ENCODE measurements at regions not wholly inside any gene's neighbourhood (a gene's known extent, or its start where the extent isn't known, plus 50 kb on each side); places are given as distances from the start of the nearest gene placed in this dataset.
"Not testable (repeated sequence)": the region's sequence is repeated elsewhere in the genome, so short reads cannot be mapped to it uniquely, and the experiment has no call there.

DNA sequence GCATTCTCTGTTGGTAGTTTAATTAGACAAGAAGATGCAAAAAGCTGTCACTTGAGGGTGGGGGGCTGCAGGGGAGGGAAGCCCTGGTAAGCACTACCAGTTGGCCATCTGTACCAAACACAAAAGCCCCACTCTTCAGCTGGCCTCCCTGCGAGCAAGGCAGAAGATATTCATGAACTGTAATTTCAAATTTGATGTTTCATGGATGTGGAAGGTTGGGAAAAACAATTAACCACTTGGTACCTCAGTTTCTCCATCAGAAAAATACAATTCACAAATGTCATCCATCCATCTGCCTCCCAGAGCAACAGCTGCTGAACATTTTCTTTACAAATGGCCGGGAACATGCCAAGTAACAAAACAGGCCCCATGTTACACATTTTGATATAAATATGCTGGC lies 265.3 kb downstream of the HNRNPD start:
- H3K9me3 ChIP-seq (replicated peaks): no peaks in the 10 kb centered on the region
- no peak overlapping the region for H3K27ac ChIP-seq
- no peak overlapping the region for H3K4me3 ChIP-seq
- no peaks in the 10 kb centered on the region for H3K4me1 ChIP-seq
- H3K27me3 ChIP-seq: no peaks in the 10 kb centered on the region
- H3K36me3 ChIP-seq: no peaks in the 10 kb centered on the region
- no peak for DNase-seq

DNA sequence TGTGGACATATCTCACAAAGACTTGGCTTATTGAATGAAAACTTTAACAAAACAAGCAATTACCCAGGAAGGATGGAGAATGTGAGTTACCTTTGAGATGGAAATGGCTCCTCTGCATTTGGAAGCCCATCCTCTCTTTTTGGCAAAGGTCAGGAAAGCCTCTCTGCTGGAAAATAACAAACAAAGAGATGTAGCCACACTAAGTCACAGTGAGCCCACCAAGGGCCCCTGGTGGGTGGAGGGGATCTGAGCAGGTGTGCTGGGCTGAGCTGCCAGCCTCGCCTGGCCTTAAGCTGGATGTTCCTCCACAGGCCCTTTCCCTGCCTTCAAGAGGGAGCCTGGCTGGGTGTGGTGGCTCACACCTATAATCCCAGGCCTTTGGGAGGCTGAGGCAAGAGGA lies 269.2 kb downstream of the HNRNPD start:
- Histone ChIP-seq H3K4me1 (no peaks in the 10 kb centered on the region), H3K36me3 (no peaks in the 10 kb centered on the region), H3K4me3 (no peak overlapping the region), H3K27me3 (no peaks in the 10 kb centered on the region), H3K27ac (no peak overlapping the region), H3K9me3 (replicated peaks) (no peaks in the 10 kb centered on the region)
- no peak for DNase-seq

DNA sequence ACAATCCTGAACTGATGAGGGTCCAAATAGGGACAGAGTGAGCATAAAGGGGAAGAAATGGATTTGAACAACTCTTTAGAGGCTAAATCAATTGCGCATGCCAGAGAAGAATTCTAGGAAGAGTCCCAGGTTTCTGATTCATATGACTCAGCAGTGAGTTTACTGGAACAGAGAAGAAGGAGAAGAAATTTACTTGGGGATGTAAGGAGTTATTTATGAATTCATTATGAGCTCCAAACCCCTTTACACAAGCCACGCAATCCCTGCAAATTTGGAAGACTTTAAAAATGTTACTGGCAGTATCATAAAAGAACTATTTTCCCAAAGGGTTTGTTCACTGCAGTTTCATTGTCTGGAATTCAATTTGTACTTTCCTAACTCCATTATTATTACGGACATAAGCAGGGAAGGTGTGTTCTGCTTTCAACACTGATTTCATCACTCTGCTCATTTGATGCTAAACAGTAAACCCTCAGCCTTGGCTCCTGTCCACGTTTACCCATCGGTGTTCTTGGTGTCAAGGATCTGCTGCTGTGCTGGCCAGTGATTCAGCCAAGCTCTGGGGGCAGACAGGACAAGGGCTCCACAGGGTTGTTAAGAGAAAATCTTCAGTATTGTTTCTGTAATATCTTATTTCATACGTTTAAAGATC lies 273.7 kb downstream of the HNRNPD start:
- H3K4me3 ChIP-seq: no peak overlapping the region
- H3K9me3 ChIP-seq (replicated peaks): no peaks in the 10 kb centered on the region
- H3K36me3 ChIP-seq: no peaks in the 10 kb centered on the region
- H3K27me3 ChIP-seq: no peaks in the 10 kb centered on the region
- H3K27ac ChIP-seq: no peak overlapping the region
- no peak for DNase-seq
- no peaks in the 10 kb centered on the region for H3K4me1 ChIP-seq

DNA sequence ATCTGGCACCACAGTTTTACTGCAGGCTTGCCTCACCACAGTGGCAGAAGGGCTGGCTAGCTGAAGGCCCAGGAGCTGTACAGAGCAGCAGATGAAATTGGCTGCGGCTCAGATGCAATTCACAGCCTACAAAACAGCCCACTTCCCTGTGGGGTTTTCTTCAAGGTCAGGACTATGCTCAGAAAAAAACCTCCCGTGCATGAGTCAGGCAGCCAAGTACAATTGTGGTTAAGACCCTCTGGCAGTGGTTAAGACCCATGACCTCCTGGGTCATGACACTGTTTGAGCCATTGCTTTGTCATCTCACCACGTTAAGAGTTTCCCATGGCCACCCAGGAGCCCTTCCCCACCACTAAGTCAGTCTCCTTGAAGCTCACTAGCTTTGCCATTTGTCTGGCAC lies 276.3 kb downstream of the HNRNPD start:
- Histone ChIP-seq H3K27me3 (0 out of 2 replicates have a peak, but pooled peaks cover 2% of the 10 kb centered on the region), H3K4me3 (no peak overlapping the region), H3K4me1 (no peaks in the 10 kb centered on the region), H3K27ac (no peak overlapping the region), H3K9me3 (replicated peaks) (no peaks in the 10 kb centered on the region), H3K36me3 (no peaks in the 10 kb centered on the region)
- DNase-seq: peak; percentile 12 to 27

DNA sequence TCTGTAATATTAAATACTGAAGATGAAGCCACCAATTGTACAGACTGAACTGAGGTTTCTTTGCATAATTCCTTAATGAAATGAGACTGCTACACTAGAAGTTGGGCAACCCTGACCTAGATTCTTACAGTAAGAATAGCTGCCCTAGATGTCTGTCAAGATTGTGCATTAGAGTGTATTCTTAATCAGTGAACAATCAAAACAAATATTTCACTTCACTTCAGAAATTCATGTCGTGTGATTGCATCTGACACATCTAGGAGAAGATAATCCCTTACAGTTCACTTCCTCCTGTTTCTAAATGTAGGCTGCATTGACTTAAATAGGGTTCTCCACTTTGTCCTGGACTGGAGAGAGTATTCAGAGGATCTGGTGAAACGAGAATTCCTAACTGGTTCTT lies 283.1 kb downstream of the HNRNPD start:
- Histone ChIP-seq H3K9me3 (replicated peaks) (no peaks in the 10 kb centered on the region), H3K4me1 (no peaks in the 10 kb centered on the region), H3K27ac (no peak overlapping the region), H3K36me3 (no peaks in the 10 kb centered on the region), H3K27me3 (peaks cover 2% of the 10 kb centered on the region; the same call in 1 of the 2 replicates), H3K4me3 (no peak overlapping the region)
- DNase-seq: no peak

DNA sequence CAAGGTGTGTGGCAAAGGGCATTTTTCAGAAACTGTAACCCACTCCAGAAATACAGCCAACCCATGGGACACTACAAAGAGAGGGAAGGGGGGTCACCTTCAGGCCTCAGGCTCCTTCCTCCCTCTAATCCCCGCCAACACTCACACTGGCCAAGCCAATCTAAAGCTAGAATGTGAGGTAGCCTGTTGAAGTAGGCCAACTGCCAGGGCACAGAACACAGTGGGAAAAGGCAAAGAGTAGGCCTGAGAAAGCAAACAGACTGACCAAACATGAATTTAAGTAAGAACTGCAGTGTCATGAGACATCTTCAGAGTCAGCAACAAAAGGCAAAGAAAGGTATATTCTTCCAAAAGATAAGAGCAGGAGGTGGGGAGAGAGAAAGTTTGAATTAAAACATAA lies 289.0 kb downstream of the HNRNPD start:
- DNase-seq: no peak
- Histone ChIP-seq H3K4me1 (no peaks in the 10 kb centered on the region), H3K36me3 (no peaks in the 10 kb centered on the region), H3K27me3 (peaks cover 7% of the 10 kb centered on the region), H3K9me3 (replicated peaks) (no peaks in the 10 kb centered on the region), H3K4me3 (no peak overlapping the region), H3K27ac (no peak overlapping the region)

DNA sequence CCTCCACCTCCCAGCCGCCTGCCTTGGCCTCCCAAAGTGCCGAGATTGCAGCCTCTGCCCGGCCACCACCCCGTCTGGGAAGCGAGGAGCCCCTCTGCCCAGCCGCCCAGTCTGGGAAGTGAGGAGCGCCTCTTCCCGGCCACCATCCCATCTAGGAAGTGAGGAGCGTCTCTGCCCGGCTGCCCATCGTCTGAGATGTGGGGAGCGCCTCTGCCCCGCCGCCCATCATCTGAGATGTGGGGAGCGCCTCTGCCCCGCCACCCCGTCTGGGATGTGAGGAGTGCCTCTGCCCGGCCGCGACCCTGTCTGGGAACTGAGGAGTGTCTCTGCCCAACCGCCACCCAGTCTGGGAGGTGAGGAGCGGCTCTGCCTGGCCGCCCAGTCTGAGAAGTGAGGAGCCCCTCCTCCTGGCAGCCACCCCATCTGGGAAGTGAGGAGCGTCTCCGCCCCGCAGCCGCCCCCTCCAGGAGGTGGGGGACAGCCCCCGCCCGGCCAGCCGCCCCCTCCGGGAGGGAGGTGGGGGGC lies 296.3 kb downstream of the HNRNPD start:
- not testable (repeated sequence) for DNase-seq; H3K27me3 ChIP-seq; H3K4me1 ChIP-seq; H3K9me3 ChIP-seq (replicated peaks); H3K4me3 ChIP-seq; H3K27ac ChIP-seq; H3K36me3 ChIP-seq

DNA sequence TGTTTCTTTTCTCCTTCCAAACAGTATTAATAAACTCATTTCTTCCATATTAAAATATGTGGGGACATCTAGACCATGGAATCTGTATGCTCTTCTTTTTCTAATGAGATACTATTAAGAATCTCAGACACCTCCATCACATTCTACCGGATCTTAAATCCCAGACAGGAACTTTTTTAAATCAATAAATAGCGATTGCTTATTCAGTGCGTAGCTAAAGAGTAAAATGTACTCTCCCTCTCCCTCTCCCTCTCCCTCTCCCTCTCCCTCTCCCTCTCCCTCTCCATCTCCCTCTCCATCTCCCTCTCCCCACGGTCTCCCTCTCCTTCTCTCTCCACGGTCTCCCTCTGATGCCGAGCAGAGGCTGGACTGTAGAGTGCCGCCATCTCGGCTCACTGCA lies 297.0 kb downstream of the HNRNPD start:
- Histone ChIP-seq H3K9me3 (replicated peaks) (no peaks in the 10 kb centered on the region), H3K4me3 (no peak overlapping the region), H3K4me1 (no peaks in the 10 kb centered on the region), H3K27ac (no peak overlapping the region), H3K36me3 (no peaks in the 10 kb centered on the region), H3K27me3 (peaks cover 7% of the 10 kb centered on the region; the same call in 1 of the 2 replicates)
- no peak for DNase-seq

DNA sequence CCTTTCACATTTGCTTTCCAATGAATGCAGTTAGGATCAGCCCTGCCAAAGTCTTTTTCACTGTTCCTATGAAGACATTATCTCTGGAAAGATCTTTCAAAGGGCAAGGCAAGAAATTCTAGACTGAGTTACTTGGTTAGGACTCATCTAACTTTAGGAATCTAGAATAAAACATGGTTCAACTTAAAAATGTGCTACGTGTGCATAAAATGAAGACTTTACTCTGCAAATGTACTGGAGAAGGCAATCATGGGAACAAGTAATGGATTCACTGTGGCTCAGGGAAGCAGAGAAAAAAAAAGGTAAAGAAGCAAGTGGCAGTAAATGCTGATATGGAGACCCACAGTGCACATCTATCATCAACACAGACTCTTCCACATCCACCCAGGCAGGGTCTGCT lies 297.4 kb downstream of the HNRNPD start:
- H3K27me3 ChIP-seq: peaks cover 3% of the 10 kb centered on the region; the same call in 1 of the 2 replicates
- H3K27ac ChIP-seq: no peak overlapping the region
- no peaks in the 10 kb centered on the region for H3K9me3 ChIP-seq (replicated peaks)
- H3K36me3 ChIP-seq: no peaks in the 10 kb centered on the region
- no peaks in the 10 kb centered on the region for H3K4me1 ChIP-seq
- no peak overlapping the region for H3K4me3 ChIP-seq
- no peak for DNase-seq

DNA sequence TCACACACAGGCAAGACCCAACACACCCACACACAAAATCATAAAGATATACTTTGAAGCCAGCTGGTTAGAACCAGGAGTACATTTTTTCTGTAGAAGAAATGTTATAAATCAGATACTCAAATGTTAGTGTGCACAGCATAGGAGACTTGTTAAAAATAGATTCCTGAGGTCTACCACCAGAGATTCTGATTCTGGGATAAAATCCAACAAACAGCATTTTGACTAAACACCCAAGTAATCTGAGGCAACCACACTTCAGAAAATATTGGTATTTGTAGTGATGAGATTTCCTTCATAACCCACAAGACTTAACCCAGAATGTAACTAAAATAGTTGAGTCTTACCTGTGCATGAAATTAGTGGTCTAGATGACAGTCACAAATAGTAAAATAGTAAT lies 301.8 kb downstream of the HNRNPD start:
- no peaks in the 10 kb centered on the region for H3K27me3 ChIP-seq
- no peaks in the 10 kb centered on the region for H3K4me1 ChIP-seq
- H3K36me3 ChIP-seq: no peaks in the 10 kb centered on the region
- H3K27ac ChIP-seq: no peak overlapping the region
- DNase-seq: no peak
- no peaks in the 10 kb centered on the region for H3K9me3 ChIP-seq (replicated peaks)
- no peak overlapping the region for H3K4me3 ChIP-seq

DNA sequence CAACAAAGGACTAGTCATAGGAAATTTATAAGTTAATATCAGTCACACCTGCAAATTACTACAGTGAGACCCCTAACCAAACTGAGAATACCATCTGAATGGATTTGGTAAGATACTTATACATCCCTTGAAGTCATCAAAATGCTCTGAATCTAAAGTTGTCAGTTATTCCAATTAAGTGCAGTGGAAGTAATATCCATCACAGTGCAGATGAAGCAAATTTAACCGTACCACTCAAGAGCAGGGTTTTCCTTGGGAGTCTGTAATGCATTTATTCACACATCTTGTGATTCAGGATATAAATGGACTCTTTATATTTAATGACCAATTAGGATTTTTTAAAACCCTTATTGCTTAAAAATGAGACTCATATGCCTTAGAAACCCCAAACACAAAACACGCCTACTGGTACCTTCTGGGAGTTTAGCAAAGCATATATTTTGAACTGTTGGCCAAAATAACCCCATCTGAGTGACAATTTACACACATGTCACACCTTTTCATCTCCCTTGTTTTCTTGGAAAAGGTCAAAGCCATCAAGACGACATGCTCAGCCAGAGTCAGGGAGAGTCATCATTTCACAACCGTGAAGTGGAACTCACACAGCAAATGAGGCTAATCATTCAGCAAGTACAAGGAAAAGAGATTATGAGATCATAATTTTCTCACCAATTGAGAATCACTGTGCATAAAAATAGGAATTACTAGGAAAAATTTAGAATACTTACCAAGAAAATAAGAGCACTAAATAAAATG lies 303.7 kb downstream of the HNRNPD start:
- DNase-seq: no peak
- H3K27ac ChIP-seq: no peak overlapping the region
- H3K9me3 ChIP-seq (replicated peaks): no peaks in the 10 kb centered on the region
- H3K4me1 ChIP-seq: no peaks in the 10 kb centered on the region
- no peaks in the 10 kb centered on the region for H3K27me3 ChIP-seq
- H3K36me3 ChIP-seq: no peaks in the 10 kb centered on the region
- no peak overlapping the region for H3K4me3 ChIP-seq

DNA sequence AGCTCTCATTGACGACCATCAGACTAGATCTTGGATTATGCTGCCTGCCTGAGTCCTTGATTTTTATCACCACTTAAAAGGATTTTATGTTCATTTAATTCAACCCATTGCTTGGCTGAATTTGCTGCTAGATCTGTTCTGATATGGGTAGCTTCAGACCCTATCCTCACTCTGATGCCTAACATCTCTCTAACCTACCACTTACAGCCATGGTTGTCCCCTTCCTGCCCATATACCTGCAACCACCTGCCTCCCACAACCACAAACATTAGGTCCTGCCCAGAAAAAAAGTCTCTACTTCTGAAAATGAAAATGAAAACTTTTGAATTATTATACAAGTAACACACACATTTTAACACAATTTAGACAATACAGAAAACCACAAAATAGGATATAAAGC lies 310.8 kb downstream of the HNRNPD start:
- Histone ChIP-seq H3K27me3 (no peaks in the 10 kb centered on the region), H3K36me3 (no peaks in the 10 kb centered on the region), H3K4me3 (no peak overlapping the region), H3K27ac (no peak overlapping the region), H3K4me1 (no peaks in the 10 kb centered on the region), H3K9me3 (replicated peaks) (no peaks in the 10 kb centered on the region)
- DNase-seq: no peak

DNA sequence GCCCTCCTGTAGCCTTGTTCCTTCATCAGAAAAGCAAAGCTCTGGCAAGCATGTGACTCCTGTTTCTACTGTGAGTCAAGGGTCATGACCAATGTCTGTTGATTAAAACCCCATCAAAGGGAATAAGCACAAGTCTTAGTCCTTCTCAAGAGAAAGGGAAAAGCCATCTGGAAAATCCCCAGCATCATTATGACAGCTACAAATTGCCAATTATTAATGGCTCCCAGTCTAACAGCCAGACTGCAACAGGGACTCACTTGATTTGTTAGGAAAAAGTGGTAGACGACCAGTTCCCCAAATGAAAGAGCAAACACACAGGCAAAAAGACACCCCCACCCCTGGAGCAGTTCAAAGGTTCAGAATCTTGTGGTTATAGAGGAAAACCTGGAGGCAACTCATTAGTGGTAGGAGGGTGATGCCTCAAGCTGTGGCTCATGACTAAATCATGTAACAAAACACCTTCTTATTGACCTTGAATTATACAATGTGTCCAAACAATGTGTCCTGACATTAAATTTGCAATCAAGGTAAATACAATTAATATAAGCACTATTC lies 315.7 kb downstream of the HNRNPD start:
- H3K27me3 ChIP-seq: no peaks in the 10 kb centered on the region

DNA sequence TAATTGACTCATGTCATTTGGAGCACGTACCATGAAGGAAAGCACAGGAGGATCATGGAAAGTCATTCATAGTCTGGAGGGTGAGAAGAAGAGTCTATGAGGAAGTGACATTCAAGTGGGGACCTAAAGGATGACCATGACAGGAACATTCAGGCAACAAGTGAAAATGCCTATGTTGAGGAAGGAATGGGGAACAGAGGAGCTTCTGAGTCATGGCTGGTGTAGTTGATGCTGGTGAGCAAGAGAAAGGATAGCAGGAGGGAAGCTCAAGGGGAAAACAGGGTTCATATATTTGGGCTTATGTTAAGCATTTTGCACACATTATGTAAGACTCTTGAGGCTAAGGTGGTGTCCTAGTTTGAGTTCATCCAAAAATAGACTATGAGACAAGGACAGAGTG lies 318.6 kb downstream of the HNRNPD start:
- H3K4me3 ChIP-seq: no peak overlapping the region
- no peak overlapping the region for H3K27ac ChIP-seq
- no peaks in the 10 kb centered on the region for H3K36me3 ChIP-seq
- H3K4me1 ChIP-seq: no peaks in the 10 kb centered on the region
- no peak for DNase-seq
- H3K9me3 ChIP-seq (replicated peaks): no peaks in the 10 kb centered on the region; the same call in 1 of the 2 replicates
- H3K27me3 ChIP-seq: no peaks in the 10 kb centered on the region

More for the DNA sequence above, 315.7 kb downstream of the HNRNPD start:
- no peaks in the 10 kb centered on the region for H3K36me3 ChIP-seq
- no peak for DNase-seq
- H3K9me3 ChIP-seq (replicated peaks): no peaks in the 10 kb centered on the region; the same call in 1 of the 2 replicates
- H3K4me3 ChIP-seq: no peak overlapping the region
- H3K4me1 ChIP-seq: no peaks in the 10 kb centered on the region
- no peak overlapping the region for H3K27ac ChIP-seq

DNA sequence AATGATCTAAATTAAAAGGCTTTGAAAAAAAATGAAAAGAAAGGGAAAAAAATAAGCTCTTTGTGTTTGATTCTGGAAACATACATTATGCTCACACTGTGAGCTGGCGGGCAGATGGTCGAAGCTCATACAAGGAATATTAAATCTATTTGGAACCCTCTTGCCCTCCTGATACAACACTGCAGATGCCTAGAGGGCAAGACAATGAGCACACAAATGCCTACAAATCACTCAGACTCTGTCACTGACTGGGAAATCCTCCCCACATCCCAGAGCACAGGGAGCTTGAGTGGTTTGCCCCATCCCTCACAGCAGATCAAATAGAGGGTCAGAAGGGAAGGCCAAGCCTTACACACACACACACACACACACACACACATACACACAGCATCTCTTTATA lies 320.4 kb downstream of the HNRNPD start:
- Histone ChIP-seq H3K27me3 (no peaks in the 10 kb centered on the region), H3K27ac (no peak overlapping the region), H3K4me3 (no peak overlapping the region), H3K9me3 (replicated peaks) (no peaks in the 10 kb centered on the region; the same call in 1 of the 2 replicates), H3K36me3 (no peaks in the 10 kb centered on the region), H3K4me1 (no peaks in the 10 kb centered on the region)
- DNase-seq: no peak
